Activated CD8-positive, alpha-beta T cell treated with anti-CD3 and anti-CD28 coated beads, Interleukin-2, amount 10 ng/mL, durations not matched to agents 7 days and 5 days (primary cell): ENCODE measurements at regions not wholly inside any gene's neighbourhood (a gene's known extent, or its start where the extent isn't known, plus 50 kb on each side); places are given as distances from the start of the nearest gene placed in this dataset.

ENCODE experiments used
- ATAC-seq: fragments of 150-1000 bp; cut with Tn5 transposase; one replicate; pipeline ENCODE4 v1.10.0; 2021; ENCODE audit warnings: moderate library complexity
- CTCF ChIA-PET: fragments of 350-600 bp; sonication (Branson Sonifier 250); formaldehyde crosslinking; loops from one replicate; lab custom pipeline; 2021; ENCODE audit warnings: antibody characterized with exemption; lab: Charles Lee
- POLR2A ChIA-PET: fragments of 350-600 bp; sonication (Branson Sonifier 250); formaldehyde crosslinking; loops from one replicate; lab custom pipeline; 2021; ENCODE audit warnings: antibody characterized with exemption; lab: Charles Lee
- DNase-seq: peaks from one replicate; pipeline ENCODE4 v3.0.0-alpha.2; 2020
- H3K27ac Mint-ChIP-seq: one replicate; pipeline ENCODE4 v1.8.0; 2021; ENCODE audit warnings: mild to moderate bottlenecking, mixed read lengths
- H3K27me3 Mint-ChIP-seq: one replicate; pipeline ENCODE4 v1.8.0; 2021; ENCODE audit warnings: low read depth, mixed read lengths
- H3K36me3 Mint-ChIP-seq: one replicate; pipeline ENCODE4 v1.8.0; 2021; ENCODE audit warnings: low read depth, mixed read lengths
- H3K4me1 Mint-ChIP-seq: one replicate; pipeline ENCODE4 v1.8.0; 2021; ENCODE audit warnings: low read depth, mixed read lengths
- H3K4me3 Mint-ChIP-seq: one replicate; pipeline ENCODE4 v1.8.0; 2021; ENCODE audit warnings: mild to moderate bottlenecking, mixed read lengths
- H3K9me3 Mint-ChIP-seq: one replicate; pipeline ENCODE4 v1.8.0; 2022; ENCODE audit warnings: mixed read lengths; ENCODE audit not compliant: insufficient read depth

GRCh38 chr18:7470503-7470902 lies 96.6 kb upstream of the PTPRM start:
- Mint-ChIP-seq H3K4me3 (no peak overlapping the region), H3K27ac (no peak overlapping the region), H3K36me3 (no peaks in the 10 kb centered on the region), H3K9me3 (no peaks in the 10 kb centered on the region), H3K27me3 (no peaks in the 10 kb centered on the region), H3K4me1 (no peaks in the 10 kb centered on the region)
- CTCF ChIA-PET: no interaction called here
- POLR2A ChIA-PET: no interaction called here
- ATAC-seq: no peak
- no peak for DNase-seq

- ATAC-seq: no peak
- no peaks in the 10 kb centered on the region for H3K36me3 Mint-ChIP-seq
- no peak overlapping the region for H3K4me3 Mint-ChIP-seq
- no peak for DNase-seq
- CTCF ChIA-PET: no interaction called here
- no peaks in the 10 kb centered on the region for H3K4me1 Mint-ChIP-seq
- no peaks in the 10 kb centered on the region for H3K27me3 Mint-ChIP-seq
- no peaks in the 10 kb centered on the region for H3K9me3 Mint-ChIP-seq
- H3K27ac Mint-ChIP-seq: no peak overlapping the region
- POLR2A ChIA-PET: no interaction called here
Observed at GRCh38 chr18:7476386-7476785, 90.7 kb upstream of the PTPRM start.

- Mint-ChIP-seq H3K36me3 (no peaks in the 10 kb centered on the region), H3K27ac (no peak overlapping the region), H3K27me3 (no peaks in the 10 kb centered on the region), H3K4me3 (no peak overlapping the region), H3K4me1 (no peaks in the 10 kb centered on the region), H3K9me3 (no peaks in the 10 kb centered on the region)
- DNase-seq: no peak
- ChIA-PET CTCF (no interaction called here), POLR2A (no interaction called here)
- ATAC-seq: no peak
Observed at GRCh38 chr18:7479756-7480155, 87.4 kb upstream of the PTPRM start.

GRCh38 chr18:7480879-7481278 lies 86.2 kb upstream of the PTPRM start:
- Mint-ChIP-seq H3K27ac (no peak overlapping the region), H3K9me3 (no peaks in the 10 kb centered on the region), H3K4me1 (no peaks in the 10 kb centered on the region), H3K27me3 (no peaks in the 10 kb centered on the region), H3K4me3 (no peak overlapping the region), H3K36me3 (no peaks in the 10 kb centered on the region)
- no peak for DNase-seq
- no peak for ATAC-seq
- POLR2A ChIA-PET: no interaction called here
- CTCF ChIA-PET: no interaction called here

- DNase-seq: no peak
- POLR2A ChIA-PET: no interaction called here
- no peaks in the 10 kb centered on the region for H3K9me3 Mint-ChIP-seq
- no peaks in the 10 kb centered on the region for H3K4me1 Mint-ChIP-seq
- H3K4me3 Mint-ChIP-seq: no peak overlapping the region
- CTCF ChIA-PET: no interaction called here
- H3K27me3 Mint-ChIP-seq: no peaks in the 10 kb centered on the region
- no peak overlapping the region for H3K27ac Mint-ChIP-seq
- no peak for ATAC-seq
- H3K36me3 Mint-ChIP-seq: no peaks in the 10 kb centered on the region
Observed at GRCh38 chr18:7482342-7482741, 84.8 kb upstream of the PTPRM start.

- no peak overlapping the region for H3K27ac Mint-ChIP-seq
- DNase-seq: no peak
Observed at GRCh38 chr18:7485616-7486015, 81.5 kb upstream of the PTPRM start.

GRCh38 chr18:7488571-7488970 lies 78.5 kb upstream of the PTPRM start:
- ChIA-PET POLR2A (no interaction called here), CTCF (no interaction called here)
- no peak overlapping the region for H3K27ac Mint-ChIP-seq
- DNase-seq: no peak
- no peaks in the 10 kb centered on the region for H3K4me1 Mint-ChIP-seq
- H3K4me3 Mint-ChIP-seq: no peak overlapping the region
- no peaks in the 10 kb centered on the region for H3K27me3 Mint-ChIP-seq
- ATAC-seq: no peak
- H3K9me3 Mint-ChIP-seq: no peaks in the 10 kb centered on the region
- H3K36me3 Mint-ChIP-seq: no peaks in the 10 kb centered on the region

More at GRCh38 chr18:7485616-7486015, 81.5 kb upstream of the PTPRM start:
- ATAC-seq: no peak
- no peaks in the 10 kb centered on the region for H3K4me1 Mint-ChIP-seq
- no peaks in the 10 kb centered on the region for H3K9me3 Mint-ChIP-seq
- CTCF ChIA-PET: no interaction called here
- H3K36me3 Mint-ChIP-seq: no peaks in the 10 kb centered on the region
- H3K4me3 Mint-ChIP-seq: no peak overlapping the region
- POLR2A ChIA-PET: no interaction called here
- H3K27me3 Mint-ChIP-seq: no peaks in the 10 kb centered on the region

- DNase-seq: no peak
- ATAC-seq: no peak
- Mint-ChIP-seq H3K27ac (no peak overlapping the region), H3K27me3 (no peaks in the 10 kb centered on the region), H3K4me3 (no peak overlapping the region), H3K4me1 (no peaks in the 10 kb centered on the region), H3K9me3 (no peaks in the 10 kb centered on the region), H3K36me3 (no peaks in the 10 kb centered on the region)
- POLR2A ChIA-PET: no interaction called here
- CTCF ChIA-PET: no interaction called here
Observed at GRCh38 chr18:7490104-7490503, 77.0 kb upstream of the PTPRM start.

GRCh38 chr18:7492385-7492784 lies 74.7 kb upstream of the PTPRM start:
- Mint-ChIP-seq H3K27ac (no peak overlapping the region), H3K27me3 (no peaks in the 10 kb centered on the region), H3K36me3 (no peaks in the 10 kb centered on the region), H3K4me1 (no peaks in the 10 kb centered on the region), H3K9me3 (no peaks in the 10 kb centered on the region), H3K4me3 (no peak overlapping the region)
- CTCF ChIA-PET: no interaction called here
- no peak for ATAC-seq
- no peak for DNase-seq
- POLR2A ChIA-PET: no interaction called here

- Mint-ChIP-seq H3K27ac (no peak overlapping the region), H3K27me3 (no peaks in the 10 kb centered on the region), H3K9me3 (no peaks in the 10 kb centered on the region), H3K36me3 (no peaks in the 10 kb centered on the region), H3K4me1 (no peaks in the 10 kb centered on the region), H3K4me3 (no peak overlapping the region)
- ATAC-seq (no peak), DNase-seq (no peak)
- CTCF ChIA-PET: no interaction called here
- POLR2A ChIA-PET: no interaction called here
Observed at GRCh38 chr18:7497081-7497480, 70.0 kb upstream of the PTPRM start.

- no peak overlapping the region for H3K4me3 Mint-ChIP-seq
- H3K36me3 Mint-ChIP-seq: no peaks in the 10 kb centered on the region
- no peaks in the 10 kb centered on the region for H3K27me3 Mint-ChIP-seq
- POLR2A ChIA-PET: no interaction called here
- CTCF ChIA-PET: no interaction called here
- H3K27ac Mint-ChIP-seq: no peak overlapping the region
- no peaks in the 10 kb centered on the region for H3K9me3 Mint-ChIP-seq
- no peak for DNase-seq
- H3K4me1 Mint-ChIP-seq: no peaks in the 10 kb centered on the region
- ATAC-seq: no peak
Observed at GRCh38 chr18:7511106-7511505, 56.0 kb upstream of the PTPRM start.

- DNase-seq (no peak), ATAC-seq (no peak)
- ChIA-PET CTCF (no interaction called here), POLR2A (no interaction called here)
- H3K27me3 Mint-ChIP-seq: no peaks in the 10 kb centered on the region
- H3K36me3 Mint-ChIP-seq: no peaks in the 10 kb centered on the region
- no peaks in the 10 kb centered on the region for H3K9me3 Mint-ChIP-seq
- no peaks in the 10 kb centered on the region for H3K4me1 Mint-ChIP-seq
- H3K27ac Mint-ChIP-seq: no peak overlapping the region
- no peak overlapping the region for H3K4me3 Mint-ChIP-seq
Observed at GRCh38 chr18:7512348-7512747, 54.8 kb upstream of the PTPRM start.

GRCh38 chr18:7512990-7513389 lies 54.1 kb upstream of the PTPRM start:
- no peaks in the 10 kb centered on the region for H3K9me3 Mint-ChIP-seq
- H3K27me3 Mint-ChIP-seq: no peaks in the 10 kb centered on the region
- H3K36me3 Mint-ChIP-seq: no peaks in the 10 kb centered on the region
- POLR2A ChIA-PET: no interaction called here
- no peak for DNase-seq
- H3K27ac Mint-ChIP-seq: no peak overlapping the region
- no peak overlapping the region for H3K4me3 Mint-ChIP-seq
- CTCF ChIA-PET: no interaction called here
- ATAC-seq: no peak
- H3K4me1 Mint-ChIP-seq: no peaks in the 10 kb centered on the region
